ENCODE measurements at regions not wholly inside any gene's neighbourhood (a gene's known extent, or its start where the extent isn't known, plus 50 kb on each side); places are given as distances from the start of the nearest gene placed in this dataset.

GRCh38 chr15:39181056-39181747 lies 399.7 kb upstream of the THBS1 start:
- Mint-ChIP-seq H3K27me3 (peaks cover 3% of the 10 kb centered on the region), H3K9me3 (ENCODE audit: low read depth) (no peaks in the 10 kb centered on the region), H3K4me1 (ENCODE audit: low read depth) (peaks cover 26% of the 10 kb centered on the region), H3K36me3 (ENCODE audit: insufficient read depth) (no peaks in the 10 kb centered on the region), H3K27ac (peak overlapping the region; percentile 28), H3K4me3 (ENCODE audit: low read depth) (no peak overlapping the region)
- no peak for DNase-seq (ENCODE audit: low spot score, unreplicated experiment)
- no peak for TF ChIP-seq CTCF (IDR thresholded peaks at IDR 0.05; ENCODE audit: unreplicated experiment)

- peaks cover 7% of the 10 kb centered on the region for H3K27me3 Mint-ChIP-seq
- H3K9me3 Mint-ChIP-seq (ENCODE audit: low read depth), result no peaks in the 10 kb centered on the region
- H3K27ac Mint-ChIP-seq, result peak overlapping the region; percentile 75
- H3K4me3 Mint-ChIP-seq (ENCODE audit: low read depth), result peak overlapping the region; percentile 39
- peaks cover 26% of the 10 kb centered on the region for H3K4me1 Mint-ChIP-seq (ENCODE audit: low read depth)
- H3K36me3 Mint-ChIP-seq (ENCODE audit: insufficient read depth), result no peaks in the 10 kb centered on the region
- no peak for TF ChIP-seq CTCF (IDR thresholded peaks at IDR 0.05; ENCODE audit: unreplicated experiment)
- DNase-seq (ENCODE audit: low spot score, unreplicated experiment), result no peak
Observed at GRCh38 chr15:39181940-39182339, 398.9 kb upstream of the THBS1 start.

GRCh38 chr15:39183164-39183881 lies 397.6 kb upstream of the THBS1 start:
- H3K4me3 Mint-ChIP-seq (ENCODE audit: low read depth), result no peak overlapping the region
- peaks cover 7% of the 10 kb centered on the region for H3K27me3 Mint-ChIP-seq
- no peaks in the 10 kb centered on the region for H3K9me3 Mint-ChIP-seq (ENCODE audit: low read depth)
- no peak for DNase-seq (ENCODE audit: low spot score, unreplicated experiment)
- peaks cover 26% of the 10 kb centered on the region for H3K4me1 Mint-ChIP-seq (ENCODE audit: low read depth)
- H3K36me3 Mint-ChIP-seq (ENCODE audit: insufficient read depth), result no peaks in the 10 kb centered on the region
- no peak overlapping the region for H3K27ac Mint-ChIP-seq
- no peak for TF ChIP-seq CTCF (IDR thresholded peaks at IDR 0.05; ENCODE audit: unreplicated experiment)

GRCh38 chr15:39184701-39185390 lies 396.0 kb upstream of the THBS1 start:
- Mint-ChIP-seq H3K9me3 (ENCODE audit: low read depth) (no peaks in the 10 kb centered on the region), H3K27me3 (peaks cover 7% of the 10 kb centered on the region), H3K4me1 (ENCODE audit: low read depth) (peaks cover 21% of the 10 kb centered on the region), H3K36me3 (ENCODE audit: insufficient read depth) (no peaks in the 10 kb centered on the region), H3K4me3 (ENCODE audit: low read depth) (no peak overlapping the region), H3K27ac (no peak overlapping the region)
- no peak for TF ChIP-seq CTCF (IDR thresholded peaks at IDR 0.05; ENCODE audit: unreplicated experiment)
- DNase-seq (ENCODE audit: low spot score, unreplicated experiment), result no peak

GRCh38 chr15:39188314-39188713 lies 392.6 kb upstream of the THBS1 start:
- TF ChIP-seq CTCF (IDR thresholded peaks at IDR 0.05; ENCODE audit: unreplicated experiment), result no peak
- no peak overlapping the region for H3K27ac Mint-ChIP-seq
- no peaks in the 10 kb centered on the region for H3K36me3 Mint-ChIP-seq (ENCODE audit: insufficient read depth)
- H3K4me1 Mint-ChIP-seq (ENCODE audit: low read depth), result no peaks in the 10 kb centered on the region
- no peak for DNase-seq (ENCODE audit: low spot score, unreplicated experiment)
- no peak overlapping the region for H3K4me3 Mint-ChIP-seq (ENCODE audit: low read depth)
- H3K27me3 Mint-ChIP-seq, result peaks cover 7% of the 10 kb centered on the region
- H3K9me3 Mint-ChIP-seq (ENCODE audit: low read depth), result no peaks in the 10 kb centered on the region

Data from progenitor cell of endocrine pancreas (in vitro differentiated cells).